GM12878 (cell line): ENCODE measurements at regions not wholly inside any gene's neighbourhood (a gene's known extent, or its start where the extent isn't known, plus 50 kb on each side); places are given as distances from the start of the nearest gene placed in this dataset.

Experiments used
- ATAC-seq: fragments of 200-7000 bp; cut with Tn5 transposase; 3 replicates; pipeline ENCODE4 v1.9.1; 2020; ENCODE audit warnings: mild to moderate bottlenecking, moderate library complexity
- BruUV-seq: library from RNA; stranded (reverse); fragments of 400-500 nt; replicated peaks from 2 replicates; lab custom pipeline; 2021; lab: Mats Ljungman, UMichigan
- CTCF ChIA-PET: fragments of 300-600 bp; sonication (Branson Sonifier 250); formaldehyde crosslinking; extraction: SDS; loops from one replicate; lab custom pipeline; 2021; ENCODE audit warnings: inconsistent platforms; lab: Yijun Ruan, JAX
- POLR2A ChIA-PET: fragments of 350-600 bp; formaldehyde crosslinking; extraction: SDS; loops from one replicate; lab custom pipeline; 2021; ENCODE audit warnings: inconsistent platforms; lab: Charles Lee
- RAD21 ChIA-PET: fragments of 300-600 bp; sonication (Branson Sonifier 250); formaldehyde crosslinking; loops from one replicate; lab custom pipeline; 2023; ENCODE audit warnings: antibody characterized with exemption; ENCODE audit not compliant: unreplicated experiment; lab: Charles Lee
- SMC1A ChIA-PET: fragments of 300-600 bp; sonication (Branson Sonifier 250); formaldehyde crosslinking; loops from one replicate; lab custom pipeline; 2023; ENCODE audit not compliant: unreplicated experiment, uncharacterized antibody; lab: Charles Lee
- DNase-seq: peaks from one replicate; pipeline ENCODE4 v3.0.0-alpha.2; 2011; ENCODE audit warnings: low read depth, low spot score
- FAIRE-seq: peaks from 3 replicates; lab custom pipeline; 2011; peaks lifted over from hg19 to GRCh38; lab: Jason Lieb, UNC
- H2AFZ ChIP-seq: 2 replicates; pipeline ENCODE4 v1.6.0; 2011; ENCODE audit warnings: low read depth, low read length, control low read depth; ENCODE audit not compliant: control insufficient read depth
- H3K27ac ChIP-seq: 2 replicates; pipeline ENCODE4 v1.5.1; 2011; ENCODE audit warnings: control low read depth; ENCODE audit not compliant: control insufficient read depth, insufficient read depth
- H3K27me3 ChIP-seq, 2 experiments: replicated peaks in 1 of 2; 2 replicates each; pipeline versions ENCODE4 v1.6.0 to v1.6.1; 2011; ENCODE audit warnings: low read length in 1 of 2; ENCODE audit not compliant: control insufficient read depth in 2 of 2, insufficient read depth in 2 of 2
- H3K36me3 ChIP-seq, 2 experiments: 2 replicates each; pipeline ENCODE4 v1.5.1; 2011; ENCODE audit warnings: low read length in 1 of 2; ENCODE audit not compliant: control insufficient read depth in 2 of 2, insufficient read depth in 2 of 2
- H3K4me1 ChIP-seq: 2 replicates; pipeline ENCODE4 v1.6.1; 2011; ENCODE audit warnings: mild to moderate bottlenecking, low read length, moderate library complexity, mixed read lengths; ENCODE audit not compliant: control insufficient read depth, insufficient read depth
- H3K4me2 ChIP-seq: 2 replicates; pipeline ENCODE4 v1.6.0; 2011; ENCODE audit warnings: control low read depth; ENCODE audit not compliant: control insufficient read depth, insufficient read depth
- H3K4me3 ChIP-seq: fragments of 200-600 bp; sonication (generic); 2 replicates; pipeline ENCODE4 v1.5.1; 2016
- H3K79me2 ChIP-seq: 2 replicates; pipeline ENCODE4 v1.6.0; 2011; ENCODE audit warnings: low read length; ENCODE audit not compliant: control insufficient read depth, insufficient read depth
- H3K9ac ChIP-seq: 2 replicates; pipeline ENCODE4 v1.8.0; 2011; ENCODE audit warnings: low read length, control low read depth, mixed read lengths; ENCODE audit not compliant: control insufficient read depth, insufficient read depth
- H3K9me3 ChIP-seq: replicated peaks from 3 replicates; pipeline ENCODE4 v1.5.1; 2011; ENCODE audit warnings: mild to moderate bottlenecking, low read length; ENCODE audit not compliant: control insufficient read depth, insufficient read depth
- H4K20me1 ChIP-seq: 2 replicates; pipeline ENCODE4 v1.6.0; 2011; ENCODE audit not compliant: control insufficient read depth, insufficient read depth
- BRCA1 ChIP-seq: IDR thresholded peaks from 2 replicates; pipeline ENCODE4 v1.6.1; 2011; ENCODE audit warnings: low read depth, low read length, improper control_type of control experiment
- CREM ChIP-seq: IDR thresholded peaks from 2 replicates; pipeline ENCODE4 v1.6.1; 2014; ENCODE audit warnings: antibody characterized with exemption, low read depth
- DPF2 ChIP-seq: fragments of 450-650 bp; IDR thresholded peaks from 2 replicates; pipeline ENCODE4 v1.6.1; 2017; ENCODE audit warnings: mild to moderate bottlenecking
- EP300 ChIP-seq, 2 experiments: fragments of 150-350 bp in 1 of 2; IDR thresholded peaks; 2 replicates each; pipeline ENCODE4 v1.6.1; 2011 to 2012; ENCODE audit warnings: low read depth in 2 of 2, low read length in 2 of 2, borderline replicate concordance in 1 of 2, improper control_type of control experiment in 1 of 2, inconsistent platforms in 1 of 2; ENCODE audit not compliant: control insufficient read depth in 1 of 2
- LARP7 ChIP-seq: fragments of 450-650 bp; IDR thresholded peaks from 2 replicates; pipeline ENCODE4 v1.6.1; 2017; ENCODE audit warnings: mild to moderate bottlenecking
- NR2C2 ChIP-seq: IDR thresholded peaks from 2 replicates; pipeline ENCODE4 v1.6.1; 2011; ENCODE audit warnings: borderline replicate concordance, low read depth; ENCODE audit not compliant: control insufficient read depth, insufficient read length
- NR2F1 ChIP-seq: fragments of 450-650 bp; conservative IDR thresholded peaks from 2 replicates; pipeline ENCODE4 v1.6.1; 2017; ENCODE audit warnings: mild to moderate bottlenecking
- STAT1 ChIP-seq: fragments of 450-650 bp; conservative IDR thresholded peaks from 2 replicates; pipeline ENCODE4 v1.6.1; 2014; ENCODE audit warnings: antibody characterized with exemption, mild to moderate bottlenecking
- WGBS: methylation state at CpG from one replicate; pipeline ENCODE4 v1.1.6; 2016; ENCODE audit warnings: low lambda C conversion rate; ENCODE audit not compliant: insufficient replicate concordance, insufficient coverage; ENCODE audit errors: missing lambda C conversion rate; 5-methylcytosine and 5-hydroxymethylcytosine counted together
- in situ Hi-C: fragments of 300-500 bp; cut with MboI; formaldehyde crosslinking; loops from 9 replicates; pipeline ENCODE4 v1.14.3; 2018; ENCODE audit warnings: mixed read lengths
- intact Hi-C: fragments of 100-400 bp; cut with micrococcal nuclease; formaldehyde crosslinking; loops from one replicate; pipeline ENCODE4 v1.14.2; 2022; ENCODE audit not compliant: unreplicated experiment
- TF ChIP-seq, protein P1 (sequence below): fragments of 450-650 bp; IDR thresholded peaks from 2 replicates; pipeline ENCODE4 v1.6.1; 2017; ENCODE audit warnings: mild to moderate bottlenecking, moderate library complexity
- TF ChIP-seq, protein P2 (sequence below): fragments of 450-650 bp; IDR thresholded peaks from 2 replicates; pipeline ENCODE4 v1.6.1; 2014; ENCODE audit warnings: mild to moderate bottlenecking

DNA sequence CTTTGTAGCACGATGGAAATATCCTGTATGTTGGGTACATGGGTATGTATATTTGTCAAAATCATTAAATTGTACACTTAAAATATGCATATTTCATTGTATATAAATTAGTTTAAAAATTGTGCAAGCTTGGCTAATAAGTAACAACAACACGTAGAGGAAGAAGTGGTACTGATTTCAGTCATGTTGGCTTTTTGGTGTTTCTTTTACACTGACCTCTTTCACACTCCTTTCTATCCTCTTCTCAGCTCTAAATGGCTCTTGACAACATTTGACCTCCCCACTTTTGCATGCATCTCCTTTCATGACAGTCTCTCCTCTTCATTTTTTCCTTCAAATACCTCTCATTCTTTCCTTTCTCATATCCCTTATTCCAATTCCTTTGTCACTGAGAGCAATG lies 801.4 kb upstream of the ZEB2 start:
- Histone ChIP-seq H3K4me2 (no peak overlapping the region), H3K4me3 (no peak overlapping the region), H3K27me3 (no peaks in the 10 kb centered on the region), H3K79me2 (no peaks in the 10 kb centered on the region), H3K9me3 (no peaks in the 10 kb centered on the region), H3K9ac (no peak overlapping the region), H3K27ac (no peak overlapping the region), H3K4me1 (no peaks in the 10 kb centered on the region), H2AFZ (no peak overlapping the region), H3K36me3 (no peaks in the 10 kb centered on the region), H4K20me1 (no peaks in the 10 kb centered on the region)
- CTCF ChIA-PET, result no interaction called here
- no TSS peak for BruUV-seq
- TF ChIP-seq, protein P1, sequence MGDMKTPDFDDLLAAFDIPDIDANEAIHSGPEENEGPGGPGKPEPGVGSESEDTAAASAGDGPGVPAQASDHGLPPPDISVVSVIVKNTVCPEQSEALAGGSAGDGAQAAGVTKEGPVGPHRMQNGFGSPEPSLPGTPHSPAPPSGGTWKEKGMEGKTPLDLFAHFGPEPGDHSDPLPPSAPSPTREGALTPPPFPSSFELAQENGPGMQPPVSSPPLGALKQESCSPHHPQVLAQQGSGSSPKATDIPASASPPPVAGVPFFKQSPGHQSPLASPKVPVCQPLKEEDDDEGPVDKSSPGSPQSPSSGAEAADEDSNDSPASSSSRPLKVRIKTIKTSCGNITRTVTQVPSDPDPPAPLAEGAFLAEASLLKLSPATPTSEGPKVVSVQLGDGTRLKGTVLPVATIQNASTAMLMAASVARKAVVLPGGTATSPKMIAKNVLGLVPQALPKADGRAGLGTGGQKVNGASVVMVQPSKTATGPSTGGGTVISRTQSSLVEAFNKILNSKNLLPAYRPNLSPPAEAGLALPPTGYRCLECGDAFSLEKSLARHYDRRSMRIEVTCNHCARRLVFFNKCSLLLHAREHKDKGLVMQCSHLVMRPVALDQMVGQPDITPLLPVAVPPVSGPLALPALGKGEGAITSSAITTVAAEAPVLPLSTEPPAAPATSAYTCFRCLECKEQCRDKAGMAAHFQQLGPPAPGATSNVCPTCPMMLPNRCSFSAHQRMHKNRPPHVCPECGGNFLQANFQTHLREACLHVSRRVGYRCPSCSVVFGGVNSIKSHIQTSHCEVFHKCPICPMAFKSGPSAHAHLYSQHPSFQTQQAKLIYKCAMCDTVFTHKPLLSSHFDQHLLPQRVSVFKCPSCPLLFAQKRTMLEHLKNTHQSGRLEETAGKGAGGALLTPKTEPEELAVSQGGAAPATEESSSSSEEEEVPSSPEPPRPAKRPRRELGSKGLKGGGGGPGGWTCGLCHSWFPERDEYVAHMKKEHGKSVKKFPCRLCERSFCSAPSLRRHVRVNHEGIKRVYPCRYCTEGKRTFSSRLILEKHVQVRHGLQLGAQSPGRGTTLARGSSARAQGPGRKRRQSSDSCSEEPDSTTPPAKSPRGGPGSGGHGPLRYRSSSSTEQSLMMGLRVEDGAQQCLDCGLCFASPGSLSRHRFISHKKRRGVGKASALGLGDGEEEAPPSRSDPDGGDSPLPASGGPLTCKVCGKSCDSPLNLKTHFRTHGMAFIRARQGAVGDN, result no peak
- in situ Hi-C loops, result no loop called here
- intact Hi-C loops, result no loop called here
- DNase-seq (no peak), FAIRE-seq (no peak), ATAC-seq (no peak)
- POLR2A ChIA-PET, result no interaction called here
- SMC1A ChIA-PET, result no interaction called here
- RAD21 ChIA-PET, result no interaction called here
- 7% methylated on average over 2 of the region's 2 CpGs for WGBS

DNA sequence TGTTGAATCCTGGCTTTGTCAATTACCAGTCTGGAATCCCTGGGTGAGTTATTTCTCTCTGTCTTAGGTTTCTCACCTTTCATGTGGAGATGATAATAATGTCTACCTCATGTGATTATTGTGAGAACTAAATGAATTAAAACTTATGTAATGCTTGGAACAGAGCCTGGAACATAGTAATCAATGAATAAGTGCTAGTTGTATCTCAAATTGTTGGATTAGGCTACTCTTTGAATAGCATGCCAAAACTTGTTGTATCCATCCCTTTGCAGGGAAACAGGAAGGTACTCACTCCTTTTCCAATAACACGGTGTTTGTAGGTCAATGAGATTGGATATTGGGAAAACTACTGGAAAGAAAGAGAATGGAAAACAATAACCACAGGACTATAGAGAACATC lies 796.6 kb upstream of the ZEB2 start:
- no peak overlapping the region for H3K4me2 ChIP-seq
- no peak overlapping the region for H3K4me3 ChIP-seq
- no peak for ATAC-seq
- ChIA-PET POLR2A (no interaction called here), SMC1A (no interaction called here), RAD21 (no interaction called here), CTCF (no interaction called here)
- 29% methylated on average over 1 of the region's 1 CpG for WGBS
- TF ChIP-seq NR2F1 (no peak), NR2C2 (no peak), STAT1 (no peak), CREM (no peak), DPF2 (no peak), EP300 (IDR thresholded peaks at IDR 0.05; ENCODE audit: borderline replicate concordance in 1 of 2, control insufficient read depth in 1 of 2, low read depth in 2 of 2, low read length in 2 of 2) (no peak), BRCA1 (no peak), LARP7 (no peak)
- TF ChIP-seq, protein P2, sequence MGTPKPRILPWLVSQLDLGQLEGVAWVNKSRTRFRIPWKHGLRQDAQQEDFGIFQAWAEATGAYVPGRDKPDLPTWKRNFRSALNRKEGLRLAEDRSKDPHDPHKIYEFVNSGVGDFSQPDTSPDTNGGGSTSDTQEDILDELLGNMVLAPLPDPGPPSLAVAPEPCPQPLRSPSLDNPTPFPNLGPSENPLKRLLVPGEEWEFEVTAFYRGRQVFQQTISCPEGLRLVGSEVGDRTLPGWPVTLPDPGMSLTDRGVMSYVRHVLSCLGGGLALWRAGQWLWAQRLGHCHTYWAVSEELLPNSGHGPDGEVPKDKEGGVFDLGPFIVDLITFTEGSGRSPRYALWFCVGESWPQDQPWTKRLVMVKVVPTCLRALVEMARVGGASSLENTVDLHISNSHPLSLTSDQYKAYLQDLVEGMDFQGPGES, result no peak
- H3K27ac ChIP-seq, result no peak overlapping the region
- no peaks in the 10 kb centered on the region for H3K9me3 ChIP-seq
- H3K27me3 ChIP-seq, result no peaks in the 10 kb centered on the region
- DNase-seq, result no peak
- H2AFZ ChIP-seq, result no peak overlapping the region
- in situ Hi-C loops, result no loop called here
- no peak for FAIRE-seq
- no peaks in the 10 kb centered on the region for H3K4me1 ChIP-seq
- intact Hi-C loops, result no loop called here
- H3K36me3 ChIP-seq, result no peaks in the 10 kb centered on the region
- no TSS peak for BruUV-seq
- H4K20me1 ChIP-seq, result no peaks in the 10 kb centered on the region
- H3K79me2 ChIP-seq, result no peaks in the 10 kb centered on the region
- no peak overlapping the region for H3K9ac ChIP-seq
